K562 (cell line): ENCODE measurements at regions not wholly inside any gene's neighbourhood (a gene's known extent, or its start where the extent isn't known, plus 50 kb on each side); places are given as distances from the start of the nearest gene placed in this dataset.

ENCODE experiments used
- ATAC-seq: fragments of 200-7000 bp; cut with Tn5 transposase; 3 replicates; pipeline ENCODE4 v1.9.1; 2020; ENCODE audit warnings: moderate library complexity
- BruUV-seq: library from RNA; stranded (reverse); fragments of 400-500 nt; replicated peaks from 2 replicates; lab custom pipeline; 2021; lab: Mats Ljungman, UMichigan
- CTCF ChIA-PET: fragments of 300-600 bp; formaldehyde crosslinking; extraction: SDS; loops from one replicate; lab custom pipeline; 2021; ENCODE audit warnings: low intra/inter-chr PET ratio; lab: Yijun Ruan, JAX
- POLR2A ChIA-PET: fragments of 300-600, 350-650 bp; sonication (Branson Sonifier 250); formaldehyde crosslinking; extraction: SDS; loops from one replicate; lab custom pipeline; 2021; ENCODE audit warnings: antibody characterized with exemption, inconsistent platforms; lab: Yijun Ruan, JAX
- DNase-seq, 4 experiments: peaks; one replicate each; pipeline versions ENCODE4 v3.0.0 to v3.0.0-alpha.2; 2011 to 2018; ENCODE audit warnings: low spot score in 3 of 4, mixed read lengths in 3 of 4; ENCODE audit errors: extremely low read depth in 1 of 4
- FAIRE-seq: peaks from 2 replicates; lab custom pipeline; 2011; peaks lifted over from hg19 to GRCh38; lab: Jason Lieb, UNC
- H2AFZ ChIP-seq: 2 replicates; pipeline ENCODE4 v1.6.0; 2011; ENCODE audit warnings: low read depth, low read length, control low read depth, inconsistent platforms
- H3K27ac ChIP-seq: fragments of 200-600 bp; 3 replicates; pipeline ENCODE4 v1.8.0; 2011; ENCODE audit warnings: low read depth, mild to moderate bottlenecking, control low read depth, inconsistent platforms, low read length, moderate library complexity, mixed read lengths; ENCODE audit errors: extremely low read depth
- H3K27me3 ChIP-seq, 2 experiments: fragments of 300-600 bp in 1 of 2; 2 replicates in 1 of 2; 3 replicates in 1 of 2; pipeline versions ENCODE4 v1.6.0 to v1.8.0; 2011; ENCODE audit warnings: inconsistent platforms in 2 of 2, low read length in 2 of 2, mild to moderate bottlenecking in 1 of 2, mixed read lengths in 1 of 2, moderate library complexity in 1 of 2; ENCODE audit not compliant: control insufficient read depth in 2 of 2, insufficient read depth in 2 of 2
- H3K36me3 ChIP-seq: fragments of 300-600 bp; 3 replicates; pipeline ENCODE4 v1.8.0; 2011; ENCODE audit warnings: mild to moderate bottlenecking, low read length, inconsistent platforms; ENCODE audit not compliant: control insufficient read depth, insufficient read depth
- H3K4me1 ChIP-seq, 2 experiments: fragments of 200-600 bp in 1 of 2; replicated peaks in 1 of 2; 2 replicates in 1 of 2; 3 replicates in 1 of 2; pipeline versions ENCODE4 v1.5.1 to v1.8.0; 2011; ENCODE audit warnings: inconsistent platforms in 2 of 2, low read length in 2 of 2, mild to moderate bottlenecking in 1 of 2, mixed read lengths in 1 of 2, moderate library complexity in 1 of 2; ENCODE audit not compliant: control insufficient read depth in 2 of 2, insufficient read depth in 2 of 2
- H3K4me2 ChIP-seq: 2 replicates; pipeline ENCODE4 v1.6.1; 2011; ENCODE audit warnings: low read length, control low read depth, inconsistent platforms, mixed read lengths; ENCODE audit not compliant: insufficient read depth
- H3K4me3 ChIP-seq: fragments of 200-600 bp; sonication (generic), shearing (Covaris generic); 2 replicates; pipeline ENCODE4 v1.5.1; 2016; ENCODE audit warnings: control low read depth, inconsistent platforms
- H3K79me2 ChIP-seq: fragments of 200-600 bp; 3 replicates; pipeline ENCODE4 v1.8.0; 2011; ENCODE audit warnings: low read length, inconsistent platforms; ENCODE audit not compliant: control insufficient read depth, insufficient read depth
- H3K9ac ChIP-seq, 2 experiments: 2 replicates each; pipeline versions ENCODE4 v1.6.0 to v1.6.1; 2011; ENCODE audit warnings: low read depth in 2 of 2, low read length in 2 of 2, control low read depth in 1 of 2, inconsistent platforms in 1 of 2, mild to moderate bottlenecking in 1 of 2, mixed read lengths in 1 of 2; ENCODE audit not compliant: insufficient read depth in 1 of 2
- H3K9me1 ChIP-seq: one replicate; pipeline ENCODE4 v1.6.0; 2011; ENCODE audit warnings: inconsistent platforms, mild to moderate bottlenecking, low read length, moderate library complexity; ENCODE audit not compliant: control insufficient read depth, insufficient read depth
- H3K9me3 ChIP-seq: replicated peaks from 2 replicates; pipeline ENCODE4 v1.5.1; 2011; ENCODE audit warnings: low read depth, low read length, inconsistent platforms; ENCODE audit not compliant: control insufficient read depth, insufficient read depth
- H4K20me1 ChIP-seq: replicated peaks from 2 replicates; pipeline ENCODE4 v1.6.1; 2011; ENCODE audit warnings: low read length, inconsistent platforms, mixed read lengths; ENCODE audit not compliant: control insufficient read depth, insufficient read depth
- ADNP ChIP-seq: fragments of 200-800 bp; sonication (Bioruptor generic); IDR thresholded peaks from 2 replicates; pipeline ENCODE4 v1.6.1; 2016; ENCODE audit warnings: missing genetic modification characterization, missing compliant biosample characterization
- ATF7 ChIP-seq: fragments of 450-650 bp; IDR thresholded peaks from 2 replicates; pipeline ENCODE4 v1.7.1; 2014; ENCODE audit warnings: mild to moderate bottlenecking, moderate library complexity
- CREB5 ChIP-seq: fragments of 250-450 bp; sonication (Bioruptor Pico); IDR thresholded peaks from 2 replicates; pipeline ENCODE4 v1.5.0; 2020; ENCODE audit warnings: mild to moderate bottlenecking
- ELF4 ChIP-seq: fragments of 450-650 bp; formaldehyde crosslinking; IDR thresholded peaks from 2 replicates; pipeline ENCODE4 v1.4.0; 2022; ENCODE audit warnings: missing genetic modification characterization
- ETV5 ChIP-seq: sonication (generic); formaldehyde crosslinking; IDR thresholded peaks from 2 replicates; pipeline ENCODE4 v1.4.0; 2020; ENCODE audit warnings: low read depth, mild to moderate bottlenecking, missing genetic modification reagents
- EWSR1 ChIP-seq: fragments of 450-650 bp; IDR thresholded peaks from 2 replicates; pipeline ENCODE4 v1.6.1; 2018; ENCODE audit warnings: borderline replicate concordance, mild to moderate bottlenecking, low read depth, moderate library complexity; ENCODE audit not compliant: partially characterized antibody
- THRA ChIP-seq: fragments of 450-650 bp; IDR thresholded peaks from 2 replicates; pipeline ENCODE4 v1.6.1; 2017; ENCODE audit warnings: mild to moderate bottlenecking, moderate library complexity
- ZC3H11A ChIP-seq: IDR thresholded peaks from 2 replicates; pipeline ENCODE4 v1.6.1; 2012; ENCODE audit warnings: low read depth, low read length, improper control_type of control experiment
- ZNF174 ChIP-seq: fragments of 250-450 bp; sonication (Bioruptor Pico); IDR thresholded peaks from 2 replicates; pipeline ENCODE4 v1.4.0; 2020; ENCODE audit warnings: mild to moderate bottlenecking
- ZNF79 ChIP-seq: fragments of 250-450 bp; sonication (Bioruptor Pico); IDR thresholded peaks from 2 replicates; pipeline ENCODE4 v1.4.0; 2020; ENCODE audit warnings: low read depth, mild to moderate bottlenecking, moderate library complexity
- WGBS: fragments of 100-300 bp; shearing (Covaris generic); methylation state at CpG from one replicate; pipeline ENCODE4 v1.1.6; 2016; ENCODE audit warnings: low coverage, mixed read lengths; ENCODE audit not compliant: insufficient coverage; ENCODE audit errors: missing lambda C conversion rate; 5-methylcytosine and 5-hydroxymethylcytosine counted together
- in situ Hi-C: fragments of 300-500 bp; cut with MboI; formaldehyde crosslinking; loops from 4 replicates; pipeline ENCODE4 v1.15.0; 2018; ENCODE audit warnings: inconsistent platforms, mixed read lengths
- intact Hi-C: fragments of 100-400 bp; cut with micrococcal nuclease; formaldehyde crosslinking; loops from 2 replicates; pipeline ENCODE4 v1.14.2; 2022
- TF ChIP-seq, protein P1 (sequence below): fragments of 450-650 bp; IDR thresholded peaks from 2 replicates; pipeline ENCODE4 v1.6.1; 2016; ENCODE audit warnings: low read depth

GRCh38 chr6:92117800-92118199 lies 1301.6 kb downstream of the EPHA7 start:
- Histone ChIP-seq H2AFZ (no peak overlapping the region), H3K27me3 (no peaks in the 10 kb centered on the region), H3K27ac (no peak overlapping the region), H3K4me2 (no peak overlapping the region), H4K20me1 (no peaks in the 10 kb centered on the region), H3K9me1 (no peaks in the 10 kb centered on the region), H3K36me3 (no peaks in the 10 kb centered on the region), H3K4me1 (no peaks in the 10 kb centered on the region), H3K4me3 (no peak overlapping the region), H3K9ac (no peak overlapping the region), H3K79me2 (no peaks in the 10 kb centered on the region), H3K9me3 (no peaks in the 10 kb centered on the region; the same call in 1 of the 2 replicates)
- FAIRE-seq (no peak), ATAC-seq (no peak), DNase-seq (no peak)
- CTCF ChIA-PET, result no interaction called here
- in situ Hi-C loops (no loop called here), intact Hi-C loops (no loop called here)
- POLR2A ChIA-PET, result no interaction called here
- 7% methylated on average over 1 of the region's 1 CpG for WGBS
- TF ChIP-seq ZNF79 (CRISPR knock-in tag) (no peak), ZC3H11A (no peak), ZNF174 (no peak), ATF7 (no peak), ELF4 (CRISPR knock-in tag) (no peak), EWSR1 (no peak), ADNP (tag) (no peak), CREB5 (CRISPR knock-in tag) (no peak), THRA (no peak), ETV5 (no peak)
- TF ChIP-seq, protein P1, sequence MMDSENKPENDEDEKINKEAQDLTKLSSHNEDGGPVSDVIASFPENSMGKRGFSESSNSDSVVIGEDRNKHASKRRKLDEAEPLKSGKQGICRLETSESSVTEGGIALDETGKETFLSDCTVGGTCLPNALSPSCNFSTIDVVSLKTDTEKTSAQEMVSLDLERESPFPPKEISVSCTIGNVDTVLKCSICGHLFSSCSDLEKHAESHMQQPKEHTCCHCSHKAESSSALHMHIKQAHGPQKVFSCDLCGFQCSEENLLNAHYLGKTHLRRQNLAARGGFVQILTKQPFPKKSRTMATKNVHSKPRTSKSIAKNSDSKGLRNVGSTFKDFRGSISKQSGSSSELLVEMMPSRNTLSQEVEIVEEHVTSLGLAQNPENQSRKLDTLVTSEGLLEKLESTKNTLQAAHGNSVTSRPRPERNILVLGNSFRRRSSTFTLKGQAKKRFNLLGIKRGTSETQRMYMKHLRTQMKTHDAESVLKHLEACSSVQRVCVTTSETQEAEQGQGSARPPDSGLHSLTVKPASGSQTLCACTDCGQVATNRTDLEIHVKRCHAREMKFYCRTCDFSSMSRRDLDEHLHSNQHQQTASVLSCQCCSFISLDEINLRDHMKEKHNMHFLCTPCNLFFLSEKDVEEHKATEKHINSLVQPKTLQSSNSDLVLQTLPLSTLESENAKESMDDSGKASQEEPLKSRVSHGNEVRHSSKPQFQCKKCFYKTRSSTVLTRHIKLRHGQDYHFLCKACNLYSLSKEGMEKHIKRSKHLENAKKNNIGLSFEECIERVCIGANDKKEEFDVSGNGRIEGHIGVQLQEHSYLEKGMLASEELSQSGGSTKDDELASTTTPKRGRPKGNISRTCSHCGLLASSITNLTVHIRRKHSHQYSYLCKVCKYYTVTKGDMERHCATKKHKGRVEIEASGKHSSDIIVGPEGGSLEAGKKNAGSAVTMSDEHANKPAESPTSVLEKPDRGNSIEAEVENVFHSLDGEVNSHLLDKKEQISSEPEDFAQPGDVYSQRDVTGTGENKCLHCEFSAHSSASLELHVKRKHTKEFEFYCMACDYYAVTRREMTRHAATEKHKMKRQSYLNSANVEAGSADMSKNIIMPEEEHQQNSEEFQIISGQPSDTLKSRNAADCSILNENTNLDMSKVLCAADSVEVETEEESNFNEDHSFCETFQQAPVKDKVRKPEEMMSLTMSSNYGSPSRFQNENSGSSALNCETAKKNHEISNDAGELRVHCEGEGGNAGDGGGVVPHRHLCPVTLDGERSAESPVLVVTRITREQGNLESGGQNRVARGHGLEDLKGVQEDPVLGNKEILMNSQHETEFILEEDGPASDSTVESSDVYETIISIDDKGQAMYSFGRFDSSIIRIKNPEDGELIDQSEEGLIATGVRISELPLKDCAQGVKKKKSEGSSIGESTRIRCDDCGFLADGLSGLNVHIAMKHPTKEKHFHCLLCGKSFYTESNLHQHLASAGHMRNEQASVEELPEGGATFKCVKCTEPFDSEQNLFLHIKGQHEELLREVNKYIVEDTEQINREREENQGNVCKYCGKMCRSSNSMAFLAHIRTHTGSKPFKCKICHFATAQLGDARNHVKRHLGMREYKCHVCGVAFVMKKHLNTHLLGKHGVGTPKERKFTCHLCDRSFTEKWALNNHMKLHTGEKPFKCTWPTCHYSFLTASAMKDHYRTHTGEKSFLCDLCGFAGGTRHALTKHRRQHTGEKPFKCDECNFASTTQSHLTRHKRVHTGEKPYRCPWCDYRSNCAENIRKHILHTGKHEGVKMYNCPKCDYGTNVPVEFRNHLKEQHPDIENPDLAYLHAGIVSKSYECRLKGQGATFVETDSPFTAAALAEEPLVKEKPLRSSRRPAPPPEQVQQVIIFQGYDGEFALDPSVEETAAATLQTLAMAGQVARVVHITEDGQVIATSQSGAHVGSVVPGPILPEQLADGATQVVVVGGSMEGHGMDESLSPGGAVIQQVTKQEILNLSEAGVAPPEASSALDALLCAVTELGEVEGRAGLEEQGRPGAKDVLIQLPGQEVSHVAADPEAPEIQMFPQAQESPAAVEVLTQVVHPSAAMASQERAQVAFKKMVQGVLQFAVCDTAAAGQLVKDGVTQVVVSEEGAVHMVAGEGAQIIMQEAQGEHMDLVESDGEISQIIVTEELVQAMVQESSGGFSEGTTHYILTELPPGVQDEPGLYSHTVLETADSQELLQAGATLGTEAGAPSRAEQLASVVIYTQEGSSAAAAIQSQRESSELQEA, result no peak
- no TSS peak for BruUV-seq
